Upper lobe of right lung (tissue), 1 donor: ENCODE measurements at regions not wholly inside any gene's neighbourhood (a gene's known extent, or its start where the extent isn't known, plus 50 kb on each side); places are given as distances from the start of the nearest gene placed in this dataset.

Experiments
- ATAC-seq: fragments of 200-7000 bp; cut with Tn5 transposase; one replicate; pipeline ENCODE4 v1.9.1; 2020; ENCODE audit warnings: mild to moderate bottlenecking, moderate library complexity
- DNase-seq: peaks from one replicate; pipeline ENCODE4 v3.0.0-alpha.2; 2020
- H3K27ac ChIP-seq: fragments of 200-600 bp; one replicate; pipeline ENCODE4 v1.8.0; 2022
- H3K27me3 ChIP-seq: fragments of 200-600 bp; one replicate; pipeline ENCODE4 v1.8.0; 2022; ENCODE audit warnings: mild to moderate bottlenecking
- H3K36me3 ChIP-seq: fragments of 200-600 bp; one replicate; pipeline ENCODE4 v1.8.0; 2022
- H3K4me1 ChIP-seq: fragments of 200-600 bp; one replicate; pipeline ENCODE4 v1.8.0; 2022
- H3K4me3 ChIP-seq: fragments of 200-600 bp; one replicate; pipeline ENCODE4 v1.8.0; 2022; ENCODE audit warnings: mild to moderate bottlenecking
- H3K9me3 ChIP-seq: fragments of 200-600 bp; one replicate; pipeline ENCODE4 v1.8.0; 2022
- CTCF ChIP-seq: fragments of 200-600 bp; IDR thresholded peaks from one replicate; pipeline ENCODE4 v1.8.0; 2022; ENCODE audit warnings: antibody characterized with exemption
- intact Hi-C: fragments of 100-400 bp; cut with DNase I; formaldehyde crosslinking; loops from one replicate; pipeline ENCODE4 v1.11.0; 2022
- donor health status: DM: no; HTN: yes; CAD: no; lungs with severe emphysema.

GRCh38 chr5:74166064-74166463, 474.5 kb downstream of the ENC1 start:
- no peaks in the 10 kb centered on the region for H3K9me3 ChIP-seq
- no peak for TF ChIP-seq CTCF
- H3K4me3 ChIP-seq = no peak overlapping the region
- no peaks in the 10 kb centered on the region for H3K27me3 ChIP-seq
- H3K4me1 ChIP-seq = no peaks in the 10 kb centered on the region
- H3K36me3 ChIP-seq = no peaks in the 10 kb centered on the region
- DNase-seq (no peak), ATAC-seq (no peak)
- intact Hi-C loops = no loop called here
- H3K27ac ChIP-seq = no peak overlapping the region

DNA sequence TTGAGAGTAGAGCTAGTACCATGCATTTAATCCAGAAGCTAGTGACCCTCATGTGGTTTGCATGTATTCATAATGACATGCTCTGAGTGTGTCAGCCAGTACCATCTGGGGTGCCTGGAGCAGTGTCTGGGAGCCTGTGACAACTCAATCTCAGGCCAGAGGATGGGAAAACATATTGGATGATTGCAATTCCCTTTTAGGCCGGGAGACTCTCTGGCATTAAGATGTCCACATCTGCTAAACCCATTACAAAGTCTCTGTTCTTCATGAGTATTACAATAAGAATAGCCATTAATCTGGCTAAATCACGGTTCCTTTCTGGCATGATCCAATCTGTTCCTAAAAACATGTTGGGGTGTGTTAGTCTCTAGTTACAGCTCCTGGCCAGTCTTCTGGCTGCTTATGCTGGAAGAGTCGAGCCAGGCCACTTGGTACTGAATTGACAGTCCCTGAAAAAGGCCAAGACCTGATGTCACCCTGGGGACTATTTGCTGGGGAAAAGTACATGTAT, 475.7 kb downstream of the ENC1 start:
- Histone ChIP-seq H3K27ac (no peak overlapping the region), H3K36me3 (no peaks in the 10 kb centered on the region), H3K9me3 (no peaks in the 10 kb centered on the region), H3K4me1 (no peaks in the 10 kb centered on the region), H3K27me3 (no peaks in the 10 kb centered on the region), H3K4me3 (no peak overlapping the region)
- DNase-seq (no peak), ATAC-seq (no peak)
- intact Hi-C loops = no loop called here
- no peak for TF ChIP-seq CTCF

GRCh38 chr5:74162524-74162923, 478.0 kb downstream of the ENC1 start:
- no peak for TF ChIP-seq CTCF
- intact Hi-C loops = no loop called here
- DNase-seq (no peak), ATAC-seq (no peak)
- H3K27ac ChIP-seq = no peak overlapping the region
- H3K36me3 ChIP-seq = no peaks in the 10 kb centered on the region
- H3K4me3 ChIP-seq = no peak overlapping the region
- no peaks in the 10 kb centered on the region for H3K9me3 ChIP-seq
- no peaks in the 10 kb centered on the region for H3K4me1 ChIP-seq
- no peaks in the 10 kb centered on the region for H3K27me3 ChIP-seq

DNA sequence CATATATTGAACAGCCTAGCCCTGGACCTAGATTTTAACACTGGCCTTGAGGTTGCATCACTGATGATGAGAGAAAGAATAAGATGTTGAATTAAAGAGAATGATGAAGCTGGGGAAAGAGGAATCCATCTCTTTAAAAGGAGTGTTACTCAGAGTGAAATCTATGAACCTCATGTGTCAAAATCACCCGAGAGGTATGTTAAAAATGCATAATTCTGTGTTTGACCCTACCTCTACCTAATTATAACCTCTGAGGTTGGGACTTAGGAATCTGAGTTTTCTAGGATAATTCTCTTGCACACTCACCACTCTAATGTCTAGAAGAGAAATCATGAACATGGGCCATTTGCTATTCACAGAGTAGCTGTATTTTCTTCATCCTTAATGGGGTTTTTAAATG, 479.4 kb downstream of the ENC1 start:
- TF ChIP-seq CTCF = no peak
- H3K36me3 ChIP-seq = no peaks in the 10 kb centered on the region
- no peak overlapping the region for H3K27ac ChIP-seq
- no peaks in the 10 kb centered on the region for H3K27me3 ChIP-seq
- DNase-seq = no peak
- intact Hi-C loops = no loop called here
- no peak for ATAC-seq
- no peaks in the 10 kb centered on the region for H3K9me3 ChIP-seq
- no peak overlapping the region for H3K4me3 ChIP-seq
- H3K4me1 ChIP-seq = no peaks in the 10 kb centered on the region

DNA sequence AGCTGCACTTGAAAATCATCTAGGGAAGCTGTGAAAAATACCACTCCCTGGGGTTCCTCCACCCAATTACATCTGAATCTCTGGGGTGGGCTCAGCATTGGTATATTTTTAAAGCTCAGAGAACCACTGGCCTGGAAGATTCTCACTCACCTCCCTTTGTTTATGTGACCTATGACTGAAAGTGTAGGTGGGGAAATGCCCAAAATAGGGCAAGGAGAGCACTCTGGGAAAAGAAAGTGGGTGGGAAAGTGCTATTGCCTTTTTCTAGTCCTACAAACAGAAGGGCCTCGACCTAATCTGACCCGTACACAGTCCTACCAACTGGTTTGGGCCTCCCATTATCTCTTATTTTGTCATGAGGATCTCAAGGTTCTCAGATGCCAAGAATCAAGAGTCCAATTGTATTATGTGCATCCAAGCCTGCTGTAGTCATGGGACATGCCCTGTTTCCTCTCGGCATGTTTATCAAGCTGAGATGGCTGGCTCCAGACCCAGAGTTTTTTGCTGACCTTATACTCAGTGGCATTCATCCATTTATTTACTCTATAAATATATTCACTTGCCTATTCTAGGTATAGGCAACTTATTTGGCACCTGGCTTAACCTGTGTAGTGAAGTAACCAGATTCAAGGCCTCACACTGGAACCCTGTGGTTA, 483.7 kb downstream of the ENC1 start:
- H3K36me3 ChIP-seq = no peaks in the 10 kb centered on the region
- intact Hi-C loops = no loop called here
- no peaks in the 10 kb centered on the region for H3K27me3 ChIP-seq
- DNase-seq (no peak), ATAC-seq (no peak)
- H3K4me1 ChIP-seq = no peaks in the 10 kb centered on the region
- H3K9me3 ChIP-seq = no peaks in the 10 kb centered on the region
- no peak overlapping the region for H3K4me3 ChIP-seq
- no peak for TF ChIP-seq CTCF
- H3K27ac ChIP-seq = no peak overlapping the region

- no peak for DNase-seq
Measured at GRCh38 chr5:74155501-74155900, 485.0 kb downstream of the ENC1 start.

More at GRCh38 chr5:74155501-74155900, 485.0 kb downstream of the ENC1 start:
- H3K36me3 ChIP-seq = no peaks in the 10 kb centered on the region
- no peak overlapping the region for H3K4me3 ChIP-seq
- no peaks in the 10 kb centered on the region for H3K4me1 ChIP-seq
- H3K27me3 ChIP-seq = no peaks in the 10 kb centered on the region
- TF ChIP-seq CTCF = no peak
- no peaks in the 10 kb centered on the region for H3K9me3 ChIP-seq
- no peak overlapping the region for H3K27ac ChIP-seq
- no peak for ATAC-seq
- intact Hi-C loops = no loop called here
